OCI-LY7 (cell line): ENCODE measurements at regions not wholly inside any gene's neighbourhood (a gene's known extent, or its start where the extent isn't known, plus 50 kb on each side); places are given as distances from the start of the nearest gene placed in this dataset.

Experiments
- BruUV-seq: library from RNA; stranded (reverse); fragments of 400-500 nt; replicated peaks from 2 replicates; lab custom pipeline; 2021; lab: Mats Ljungman, UMichigan
- CTCF ChIA-PET: fragments of 300-600 bp; sonication (Branson Sonifier 250); formaldehyde crosslinking; loops from one replicate; lab custom pipeline; 2022; ENCODE audit warnings: antibody characterized with exemption; ENCODE audit not compliant: unreplicated experiment; lab: Charles Lee
- POLR2A ChIA-PET: fragments of 300-600 bp; sonication (Branson Sonifier 250); formaldehyde crosslinking; loops from one replicate; lab custom pipeline; 2022; ENCODE audit warnings: antibody characterized with exemption; lab: Charles Lee
- DNase-seq: peaks from one replicate; pipeline ENCODE4 v3.0.0-alpha.2; 2015; ENCODE audit warnings: low spot score
- H2AFZ ChIP-seq: fragments of 200-600 bp; sonication (generic), shearing (Covaris generic); 2 replicates; pipeline ENCODE4 v1.6.1; 2014; ENCODE audit warnings: mild to moderate bottlenecking, antibody characterized with exemption, low read length, moderate library complexity
- H3K27ac ChIP-seq: fragments of 200-600 bp; sonication (generic); 2 replicates; pipeline ENCODE4 v1.5.1; 2014; ENCODE audit warnings: mixed run types, low read depth, mild to moderate bottlenecking, moderate library complexity, low read length, inconsistent platforms; ENCODE audit not compliant: poor library complexity, severe bottlenecking
- H3K36me3 ChIP-seq: fragments of 200-600 bp; sonication (generic); 2 replicates; pipeline ENCODE4 v1.6.1; 2014; ENCODE audit warnings: mild to moderate bottlenecking, antibody characterized with exemption, low read length, moderate library complexity, mixed read lengths; ENCODE audit not compliant: insufficient read depth
- H3K4me1 ChIP-seq: fragments of 200-600 bp; sonication (generic); 2 replicates; pipeline ENCODE4 v1.5.1; 2014; ENCODE audit warnings: mild to moderate bottlenecking, low read length; ENCODE audit not compliant: insufficient read depth, poor library complexity, severe bottlenecking
- H3K4me2 ChIP-seq: fragments of 200-600 bp; sonication (generic); 2 replicates; pipeline ENCODE4 v1.6.1; 2014; ENCODE audit warnings: mild to moderate bottlenecking, low read length
- H3K4me3 ChIP-seq: fragments of 200-600 bp; sonication (generic); 2 replicates; pipeline ENCODE4 v1.5.1; 2014; ENCODE audit warnings: mild to moderate bottlenecking, low read depth, low read length; ENCODE audit not compliant: poor library complexity, severe bottlenecking
- H3K79me2 ChIP-seq: fragments of 200-600 bp; sonication (generic); 2 replicates; pipeline ENCODE4 v1.6.1; 2016; ENCODE audit warnings: low read depth, mild to moderate bottlenecking, low read length, moderate library complexity, mixed read lengths; ENCODE audit not compliant: insufficient read depth
- H3K9me2 ChIP-seq: fragments of 200-600 bp; sonication (generic); 2 replicates; pipeline ENCODE4 v1.6.1; 2016; ENCODE audit warnings: mild to moderate bottlenecking, low read length, mixed read lengths; ENCODE audit not compliant: insufficient read depth
- H3K9me3 ChIP-seq: fragments of 200-600 bp; sonication (generic); 2 replicates; pipeline ENCODE4 v1.6.1; 2014; ENCODE audit warnings: mild to moderate bottlenecking, mixed run types, low read length, mixed read lengths
- H4K20me1 ChIP-seq: fragments of 200-600 bp; sonication (generic); 2 replicates; pipeline ENCODE4 v1.6.1; 2014; ENCODE audit warnings: mild to moderate bottlenecking, antibody characterized with exemption, low read length, moderate library complexity, mixed read lengths; ENCODE audit not compliant: insufficient read depth
- CTCF ChIP-seq: fragments of 200-600 bp; sonication (generic); conservative IDR thresholded peaks from 2 replicates; pipeline ENCODE4 v1.5.1; 2014; ENCODE audit warnings: mild to moderate bottlenecking, antibody characterized with exemption, low read length, moderate library complexity, mixed read lengths
- EZH2phosphoT487 ChIP-seq: fragments of 200-600 bp; sonication (generic); IDR thresholded peaks from 2 replicates; pipeline ENCODE4 v1.6.1; 2018; ENCODE audit warnings: low read depth, borderline replicate concordance, mild to moderate bottlenecking, mixed run types, antibody characterized with exemption, low read length, moderate library complexity, mixed read lengths
- intact Hi-C: fragments of 100-400 bp; cut with micrococcal nuclease; formaldehyde crosslinking; loops from one replicate; pipeline ENCODE4 v1.10.0; 2022; ENCODE audit not compliant: unreplicated experiment

GRCh38 chr4:12965334-12965733 is 518.8 kb downstream of the RAB28 start:
- H3K4me1 ChIP-seq, result no peaks in the 10 kb centered on the region
- intact Hi-C loops, result no loop called here

GRCh38 chr4:12963912-12964311 is 520.2 kb downstream of the RAB28 start:
- Histone ChIP-seq H3K27ac (no peak overlapping the region), H3K4me2 (no peak overlapping the region), H3K4me3 (no peak overlapping the region), H3K4me1 (no peaks in the 10 kb centered on the region), H3K9me2 (no peaks in the 10 kb centered on the region), H3K9me3 (no peaks in the 10 kb centered on the region), H4K20me1 (no peaks in the 10 kb centered on the region), H3K36me3 (no peaks in the 10 kb centered on the region), H3K79me2 (no peaks in the 10 kb centered on the region), H2AFZ (no peak overlapping the region)
- CTCF ChIA-PET, result no interaction called here
- no peak for DNase-seq
- TF ChIP-seq CTCF (no peak), EZH2phosphoT487 (no peak)
- BruUV-seq, result no TSS peak
- POLR2A ChIA-PET, result interaction anchor here (1.0 kb wide), 1 partner anchor 34 kb away, joined by 3 read pairs; no protein-coding TSS in a partner anchor
- intact Hi-C loops, result no loop called here

More at GRCh38 chr4:12965334-12965733, 518.8 kb downstream of the RAB28 start:
- Histone ChIP-seq H3K79me2 (no peaks in the 10 kb centered on the region), H3K27ac (no peak overlapping the region), H3K36me3 (no peaks in the 10 kb centered on the region), H3K9me3 (no peaks in the 10 kb centered on the region), H4K20me1 (no peaks in the 10 kb centered on the region), H2AFZ (no peak overlapping the region), H3K4me3 (no peak overlapping the region), H3K9me2 (no peaks in the 10 kb centered on the region), H3K4me2 (no peak overlapping the region)
- no TSS peak for BruUV-seq
- TF ChIP-seq CTCF, result no peak
- no peak for TF ChIP-seq EZH2phosphoT487
- no peak for DNase-seq
- ChIA-PET POLR2A (no interaction called here), CTCF (no interaction called here)

GRCh38 chr4:12963291-12963690 is 520.8 kb downstream of the RAB28 start:
- H3K4me1 ChIP-seq, result no peaks in the 10 kb centered on the region
- intact Hi-C loops, result no loop called here
- CTCF ChIA-PET, result no interaction called here
- H3K9me2 ChIP-seq, result no peaks in the 10 kb centered on the region
- H3K36me3 ChIP-seq, result no peaks in the 10 kb centered on the region
- H2AFZ ChIP-seq, result no peak overlapping the region
- BruUV-seq, result no TSS peak
- no peak overlapping the region for H3K27ac ChIP-seq
- no peaks in the 10 kb centered on the region for H4K20me1 ChIP-seq
- no peak overlapping the region for H3K4me3 ChIP-seq
- H3K79me2 ChIP-seq, result no peaks in the 10 kb centered on the region
- DNase-seq, result no peak
- POLR2A ChIA-PET, result interaction anchor here (1.0 kb wide), 1 partner anchor 34 kb away, joined by 3 read pairs; no protein-coding TSS in a partner anchor
- no peaks in the 10 kb centered on the region for H3K9me3 ChIP-seq
- no peak for TF ChIP-seq CTCF
- TF ChIP-seq EZH2phosphoT487, result no peak
- no peak overlapping the region for H3K4me2 ChIP-seq
